ENCODE measurements at regions not wholly inside any gene's neighbourhood (a gene's known extent, or its start where the extent isn't known, plus 50 kb on each side); places are given as distances from the start of the nearest gene placed in this dataset.

GRCh38 chr4:91961504-91961903 is 342.3 kb upstream of the GRID2 start:
- ATAC-seq (no peak), DNase-seq (no peak)
- Histone ChIP-seq H3K4me3 (no peak overlapping the region), H3K36me3 (no peaks in the 10 kb centered on the region), H3K27ac (no peak overlapping the region), H3K27me3 (no peaks in the 10 kb centered on the region), H3K4me1 (no peaks in the 10 kb centered on the region), H3K9me3 (no peaks in the 10 kb centered on the region)
- TF ChIP-seq POLR2A (IDR thresholded peaks at IDR 0.05): no peak
- no peak for TF ChIP-seq CTCF (IDR thresholded peaks at IDR 0.05)
- intact Hi-C loops (cut with DNase I): no loop called here

GRCh38 chr4:91963486-91963885 is 340.3 kb upstream of the GRID2 start:
- no peaks in the 10 kb centered on the region for H3K27me3 ChIP-seq
- WGBS, 4 donors: 41 to 58% (median 45%) methylated on average over 3 of the region's 3 CpGs
- ATAC-seq: no peak
- H3K4me1 ChIP-seq: no peaks in the 10 kb centered on the region
- no peak overlapping the region for H3K27ac ChIP-seq
- H3K9me3 ChIP-seq: no peaks in the 10 kb centered on the region
- H3K4me3 ChIP-seq: no peak overlapping the region
- no peak for DNase-seq
- no peaks in the 10 kb centered on the region for H3K36me3 ChIP-seq
- TF ChIP-seq CTCF (IDR thresholded peaks at IDR 0.05): no peak
- no peak for TF ChIP-seq POLR2A (IDR thresholded peaks at IDR 0.05)
- intact Hi-C loops (cut with DNase I): no loop called here

- Histone ChIP-seq H3K36me3 (no peaks in the 10 kb centered on the region), H3K4me3 (no peak overlapping the region), H3K9me3 (peaks cover 0 to 3% (median 0%) of the 10 kb centered on the region in 12 donors), H3K27me3 (no peaks in the 10 kb centered on the region), H3K27ac (no peak overlapping the region), H3K4me1 (no peaks in the 10 kb centered on the region)
- no peak for TF ChIP-seq CTCF (IDR thresholded peaks at IDR 0.05)
- DNase-seq (no peak), ATAC-seq (no peak)
- intact Hi-C loops (cut with DNase I): no loop called here
Measured at GRCh38 chr4:91965166-91965565, 338.6 kb upstream of the GRID2 start.

GRCh38 chr4:91973479-91974153 is 330.1 kb upstream of the GRID2 start:
- Histone ChIP-seq H3K4me3 (no peak overlapping the region), H3K27ac (no peak overlapping the region), H3K9me3 (peaks cover 0 to 23% (median 0%) of the 10 kb centered on the region in 12 donors), H3K36me3 (no peaks in the 10 kb centered on the region), H3K4me1 (no peaks in the 10 kb centered on the region), H3K27me3 (no peaks in the 10 kb centered on the region)
- no peak for TF ChIP-seq CTCF (IDR thresholded peaks at IDR 0.05)
- TF ChIP-seq POLR2A (IDR thresholded peaks at IDR 0.05): no peak
- DNase-seq (no peak), ATAC-seq (no peak)
- WGBS, 4 donors: 72 to 78% (median 75%) methylated on average over 1 of the region's 1 CpG
- intact Hi-C loops (cut with DNase I): no loop called here

Measured in heart left ventricle (tissue), 16 donors.